HEK293 (cell line): ENCODE measurements at regions not wholly inside any gene's neighbourhood (a gene's known extent, or its start where the extent isn't known, plus 50 kb on each side); places are given as distances from the start of the nearest gene placed in this dataset.

Source experiments
- CTCF ChIA-PET: fragments of 350-600 bp; formaldehyde crosslinking; extraction: SDS; loops from one replicate; lab custom pipeline; 2021; ENCODE audit warnings: antibody characterized with exemption; lab: Yijun Ruan, JAX
- POLR2A ChIA-PET: fragments of 300-600 bp; formaldehyde crosslinking; extraction: SDS; loops from one replicate; lab custom pipeline; 2020; ENCODE audit warnings: antibody characterized with exemption, inconsistent platforms; lab: Yijun Ruan, JAX
- H3K27ac ChIP-seq: fragments of 200-500 bp; sonication (Bioruptor generic); 2 replicates; pipeline ENCODE4 v1.5.1; 2014; ENCODE audit warnings: low read depth, low read length, control low read depth, inconsistent platforms; ENCODE audit errors: extremely low read depth
- H3K36me3 ChIP-seq, 2 experiments: fragments of 200-500 bp in 1 of 2; sonication (Bioruptor generic) in 1 of 2; 1 replicate in 1 of 2; 2 replicates in 1 of 2; pipeline ENCODE4 v1.5.1; 2014 to 2017; ENCODE audit warnings: inconsistent platforms in 2 of 2, low read length in 2 of 2; ENCODE audit not compliant: control insufficient read depth in 2 of 2, insufficient read depth in 1 of 2
- H3K4me1 ChIP-seq: fragments of 200-500 bp; sonication (Bioruptor generic); 2 replicates; pipeline ENCODE4 v1.5.1; 2014; ENCODE audit warnings: mild to moderate bottlenecking, low read length, inconsistent platforms; ENCODE audit not compliant: control insufficient read depth, insufficient read depth
- H3K4me3 ChIP-seq: 2 replicates; pipeline ENCODE4 v1.5.1; 2011; ENCODE audit warnings: low read depth, mild to moderate bottlenecking, control low read depth, low read length, moderate library complexity
- H3K9me3 ChIP-seq: fragments of 200-500 bp; sonication (Bioruptor generic); 2 replicates; pipeline ENCODE4 v1.5.1; 2014; ENCODE audit warnings: low read depth, low read length, inconsistent platforms; ENCODE audit not compliant: control insufficient read depth, insufficient read depth
- EGR2 ChIP-seq: fragments of 450-650 bp; formaldehyde crosslinking; IDR thresholded peaks from 2 replicates; pipeline ENCODE4 v1.5.1; 2016; ENCODE audit warnings: low read depth, missing biosample characterization, missing genetic modification characterization
- GFI1B ChIP-seq: fragments of 450-650 bp; formaldehyde crosslinking; IDR thresholded peaks from 2 replicates; pipeline ENCODE4 v1.5.1; 2016; ENCODE audit warnings: missing biosample characterization, missing genetic modification characterization
- KLF7 ChIP-seq: fragments of 450-650 bp; formaldehyde crosslinking; IDR thresholded peaks from 2 replicates; pipeline ENCODE4 v1.5.1; 2016; ENCODE audit warnings: missing biosample characterization, missing genetic modification characterization, borderline replicate concordance
- SALL2 ChIP-seq: fragments of 450-650 bp; formaldehyde crosslinking; IDR thresholded peaks from 2 replicates; pipeline ENCODE4 v1.5.0; 2017; ENCODE audit warnings: missing biosample characterization, mild to moderate bottlenecking, missing genetic modification characterization, borderline replicate concordance
- ZNF146 ChIP-seq: fragments of 450-650 bp; formaldehyde crosslinking; IDR thresholded peaks from 2 replicates; pipeline ENCODE4 v1.5.1; 2016; ENCODE audit warnings: missing biosample characterization, missing genetic modification characterization
- ZNF292 ChIP-seq: fragments of 450-650 bp; formaldehyde crosslinking; IDR thresholded peaks from 2 replicates; pipeline ENCODE4 v1.5.1; 2016; ENCODE audit warnings: low read depth, missing biosample characterization, missing genetic modification characterization, borderline replicate concordance
- ZNF423 ChIP-seq: fragments of 450-650 bp; formaldehyde crosslinking; IDR thresholded peaks from 2 replicates; pipeline ENCODE4 v1.5.1; 2016; ENCODE audit warnings: missing biosample characterization, missing genetic modification characterization
- ZNF558 ChIP-seq: fragments of 450-650 bp; formaldehyde crosslinking; IDR thresholded peaks from 2 replicates; pipeline ENCODE4 v1.5.1; 2016; ENCODE audit warnings: missing biosample characterization, missing genetic modification characterization
- ZNF585B ChIP-seq: fragments of 450-650 bp; formaldehyde crosslinking; IDR thresholded peaks from 2 replicates; pipeline ENCODE4 v1.5.1; 2016; ENCODE audit warnings: missing biosample characterization, missing genetic modification characterization
- ZNF658 ChIP-seq: fragments of 450-650 bp; formaldehyde crosslinking; IDR thresholded peaks from 2 replicates; pipeline ENCODE4; 2016; ENCODE audit warnings: missing biosample characterization, missing genetic modification characterization
- ZNF660 ChIP-seq: fragments of 450-650 bp; IDR thresholded peaks from 2 replicates; pipeline ENCODE4 v1.5.1; 2018; ENCODE audit warnings: missing biosample characterization, mild to moderate bottlenecking, missing genetic modification characterization
- TF ChIP-seq, protein P1 (sequence below): fragments of 450-650 bp; formaldehyde crosslinking; IDR thresholded peaks from 2 replicates; pipeline ENCODE4 v1.5.1; 2016; ENCODE audit warnings: missing biosample characterization, missing genetic modification characterization
- TF ChIP-seq, protein P2 (sequence below): fragments of 450-650 bp; formaldehyde crosslinking; IDR thresholded peaks from 2 replicates; pipeline ENCODE4 v1.5.1; 2016; ENCODE audit warnings: missing biosample characterization, missing genetic modification characterization
- TF ChIP-seq, protein P3 (sequence below): IDR thresholded peaks from 2 replicates; pipeline ENCODE4 v1.6.1; 2011; ENCODE audit warnings: mild to moderate bottlenecking, low read depth, low read length, borderline replicate concordance
- TF ChIP-seq, protein P4 (sequence below): fragments of 450-650 bp; formaldehyde crosslinking; IDR thresholded peaks from 2 replicates; pipeline ENCODE4 v1.5.1; 2016; ENCODE audit warnings: missing biosample characterization, missing genetic modification characterization
- TF ChIP-seq, protein P5 (sequence below): fragments of 450-650 bp; formaldehyde crosslinking; IDR thresholded peaks from 2 replicates; pipeline ENCODE4 v1.5.1; 2016; ENCODE audit warnings: missing biosample characterization, missing genetic modification characterization, borderline replicate concordance

DNA sequence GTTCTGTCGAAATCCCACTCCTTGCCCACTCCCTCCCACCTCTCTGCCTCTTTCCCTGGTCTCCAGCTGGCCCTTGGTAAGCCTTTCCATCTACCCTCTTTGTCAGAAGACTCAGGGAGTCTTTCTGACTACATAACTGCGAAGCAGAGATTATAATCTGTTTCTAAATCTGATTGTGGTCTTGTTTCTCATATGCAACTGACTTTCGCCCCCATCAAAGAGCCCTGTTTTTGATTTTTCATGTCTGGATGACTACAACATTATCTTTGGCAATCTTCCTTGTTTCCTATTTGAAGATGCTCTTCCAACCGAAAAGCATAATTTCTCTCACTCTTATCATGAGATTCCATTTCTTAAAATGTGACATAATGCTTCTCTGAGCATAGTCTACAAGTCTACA lies 218.2 kb upstream of the ADAMTSL1 start:
- POLR2A ChIA-PET: no interaction called here
- CTCF ChIA-PET: interaction anchor here (0.6 to 6.7 kb wide), 46 partner anchors 10 to 1794 kb away, joined by 3 to 117 read pairs (median 4); no protein-coding TSS in a partner anchor
- no peaks in the 10 kb centered on the region for H3K36me3 ChIP-seq
- H3K27ac ChIP-seq: no peak overlapping the region
- H3K4me1 ChIP-seq: peaks cover 2% of the 10 kb centered on the region; the same call in 1 of the 2 replicates
- TF ChIP-seq ZNF585B (tag by site-specific recombination): no peak
- no peak for TF ChIP-seq ZNF660 (tag by site-specific recombination)
- TF ChIP-seq EGR2 (tag by site-specific recombination): no peak
- TF ChIP-seq, protein P1, sequence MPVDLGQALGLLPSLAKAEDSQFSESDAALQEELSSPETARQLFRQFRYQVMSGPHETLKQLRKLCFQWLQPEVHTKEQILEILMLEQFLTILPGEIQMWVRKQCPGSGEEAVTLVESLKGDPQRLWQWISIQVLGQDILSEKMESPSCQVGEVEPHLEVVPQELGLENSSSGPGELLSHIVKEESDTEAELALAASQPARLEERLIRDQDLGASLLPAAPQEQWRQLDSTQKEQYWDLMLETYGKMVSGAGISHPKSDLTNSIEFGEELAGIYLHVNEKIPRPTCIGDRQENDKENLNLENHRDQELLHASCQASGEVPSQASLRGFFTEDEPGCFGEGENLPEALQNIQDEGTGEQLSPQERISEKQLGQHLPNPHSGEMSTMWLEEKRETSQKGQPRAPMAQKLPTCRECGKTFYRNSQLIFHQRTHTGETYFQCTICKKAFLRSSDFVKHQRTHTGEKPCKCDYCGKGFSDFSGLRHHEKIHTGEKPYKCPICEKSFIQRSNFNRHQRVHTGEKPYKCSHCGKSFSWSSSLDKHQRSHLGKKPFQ: no peak
- TF ChIP-seq, protein P2, sequence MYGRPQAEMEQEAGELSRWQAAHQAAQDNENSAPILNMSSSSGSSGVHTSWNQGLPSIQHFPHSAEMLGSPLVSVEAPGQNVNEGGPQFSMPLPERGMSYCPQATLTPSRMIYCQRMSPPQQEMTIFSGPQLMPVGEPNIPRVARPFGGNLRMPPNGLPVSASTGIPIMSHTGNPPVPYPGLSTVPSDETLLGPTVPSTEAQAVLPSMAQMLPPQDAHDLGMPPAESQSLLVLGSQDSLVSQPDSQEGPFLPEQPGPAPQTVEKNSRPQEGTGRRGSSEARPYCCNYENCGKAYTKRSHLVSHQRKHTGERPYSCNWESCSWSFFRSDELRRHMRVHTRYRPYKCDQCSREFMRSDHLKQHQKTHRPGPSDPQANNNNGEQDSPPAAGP (tag by site-specific recombination): no peak
- TF ChIP-seq ZNF146 (tag by site-specific recombination): no peak
- TF ChIP-seq, protein P3, sequence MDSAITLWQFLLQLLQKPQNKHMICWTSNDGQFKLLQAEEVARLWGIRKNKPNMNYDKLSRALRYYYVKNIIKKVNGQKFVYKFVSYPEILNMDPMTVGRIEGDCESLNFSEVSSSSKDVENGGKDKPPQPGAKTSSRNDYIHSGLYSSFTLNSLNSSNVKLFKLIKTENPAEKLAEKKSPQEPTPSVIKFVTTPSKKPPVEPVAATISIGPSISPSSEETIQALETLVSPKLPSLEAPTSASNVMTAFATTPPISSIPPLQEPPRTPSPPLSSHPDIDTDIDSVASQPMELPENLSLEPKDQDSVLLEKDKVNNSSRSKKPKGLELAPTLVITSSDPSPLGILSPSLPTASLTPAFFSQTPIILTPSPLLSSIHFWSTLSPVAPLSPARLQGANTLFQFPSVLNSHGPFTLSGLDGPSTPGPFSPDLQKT: no peak
- TF ChIP-seq ZNF423: no peak
- no peak for TF ChIP-seq GFI1B
- TF ChIP-seq, all 188 proteins: peak for 0
- H3K9me3 ChIP-seq: no peaks in the 10 kb centered on the region
- no peak overlapping the region for H3K4me3 ChIP-seq

DNA sequence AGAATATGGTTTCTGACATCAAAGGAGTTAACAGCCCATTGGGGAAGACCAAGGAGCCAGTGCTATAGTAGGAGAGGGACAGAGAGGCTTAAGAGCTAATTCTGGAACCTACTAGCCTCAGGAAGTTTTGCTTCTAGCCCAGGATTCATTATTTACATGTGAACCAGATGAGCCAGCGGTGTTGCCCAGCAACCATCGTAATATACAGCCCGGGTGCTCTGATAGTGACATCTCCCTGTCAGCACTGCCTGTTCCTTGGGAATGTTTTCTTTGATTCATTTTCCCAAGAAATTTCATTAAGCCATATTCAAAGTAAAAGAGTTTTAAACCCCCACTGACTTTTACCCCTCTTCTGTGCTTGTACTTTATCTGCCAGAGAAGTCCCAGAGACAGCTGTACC lies 217.4 kb upstream of the ADAMTSL1 start:
- Histone ChIP-seq H3K27ac (no peak overlapping the region), H3K4me3 (no peak overlapping the region), H3K36me3 (no peaks in the 10 kb centered on the region), H3K4me1 (peaks cover 2% of the 10 kb centered on the region; the same call in 1 of the 2 replicates), H3K9me3 (no peaks in the 10 kb centered on the region)
- CTCF ChIA-PET: interaction anchor here (0.6 to 6.7 kb wide), 15 partner anchors 9 to 772 kb away, joined by 3 to 117 read pairs (median 4); no protein-coding TSS in a partner anchor
- POLR2A ChIA-PET: interaction anchor here (0.9 kb wide), 1 partner anchor 186 kb away, joined by 3 read pairs; no protein-coding TSS in a partner anchor
- no peak for TF ChIP-seq SALL2 (tag by site-specific recombination)
- no peak for TF ChIP-seq KLF7 (tag by site-specific recombination)
- TF ChIP-seq ZNF558 (tag by site-specific recombination): no peak
- no peak for TF ChIP-seq ZNF292 (tag by site-specific recombination)
- no peak for TF ChIP-seq ZNF658 (tag by site-specific recombination)
- TF ChIP-seq, protein P4, sequence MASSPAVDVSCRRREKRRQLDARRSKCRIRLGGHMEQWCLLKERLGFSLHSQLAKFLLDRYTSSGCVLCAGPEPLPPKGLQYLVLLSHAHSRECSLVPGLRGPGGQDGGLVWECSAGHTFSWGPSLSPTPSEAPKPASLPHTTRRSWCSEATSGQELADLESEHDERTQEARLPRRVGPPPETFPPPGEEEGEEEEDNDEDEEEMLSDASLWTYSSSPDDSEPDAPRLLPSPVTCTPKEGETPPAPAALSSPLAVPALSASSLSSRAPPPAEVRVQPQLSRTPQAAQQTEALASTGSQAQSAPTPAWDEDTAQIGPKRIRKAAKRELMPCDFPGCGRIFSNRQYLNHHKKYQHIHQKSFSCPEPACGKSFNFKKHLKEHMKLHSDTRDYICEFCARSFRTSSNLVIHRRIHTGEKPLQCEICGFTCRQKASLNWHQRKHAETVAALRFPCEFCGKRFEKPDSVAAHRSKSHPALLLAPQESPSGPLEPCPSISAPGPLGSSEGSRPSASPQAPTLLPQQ (tag by site-specific recombination): no peak
- TF ChIP-seq, protein P5, sequence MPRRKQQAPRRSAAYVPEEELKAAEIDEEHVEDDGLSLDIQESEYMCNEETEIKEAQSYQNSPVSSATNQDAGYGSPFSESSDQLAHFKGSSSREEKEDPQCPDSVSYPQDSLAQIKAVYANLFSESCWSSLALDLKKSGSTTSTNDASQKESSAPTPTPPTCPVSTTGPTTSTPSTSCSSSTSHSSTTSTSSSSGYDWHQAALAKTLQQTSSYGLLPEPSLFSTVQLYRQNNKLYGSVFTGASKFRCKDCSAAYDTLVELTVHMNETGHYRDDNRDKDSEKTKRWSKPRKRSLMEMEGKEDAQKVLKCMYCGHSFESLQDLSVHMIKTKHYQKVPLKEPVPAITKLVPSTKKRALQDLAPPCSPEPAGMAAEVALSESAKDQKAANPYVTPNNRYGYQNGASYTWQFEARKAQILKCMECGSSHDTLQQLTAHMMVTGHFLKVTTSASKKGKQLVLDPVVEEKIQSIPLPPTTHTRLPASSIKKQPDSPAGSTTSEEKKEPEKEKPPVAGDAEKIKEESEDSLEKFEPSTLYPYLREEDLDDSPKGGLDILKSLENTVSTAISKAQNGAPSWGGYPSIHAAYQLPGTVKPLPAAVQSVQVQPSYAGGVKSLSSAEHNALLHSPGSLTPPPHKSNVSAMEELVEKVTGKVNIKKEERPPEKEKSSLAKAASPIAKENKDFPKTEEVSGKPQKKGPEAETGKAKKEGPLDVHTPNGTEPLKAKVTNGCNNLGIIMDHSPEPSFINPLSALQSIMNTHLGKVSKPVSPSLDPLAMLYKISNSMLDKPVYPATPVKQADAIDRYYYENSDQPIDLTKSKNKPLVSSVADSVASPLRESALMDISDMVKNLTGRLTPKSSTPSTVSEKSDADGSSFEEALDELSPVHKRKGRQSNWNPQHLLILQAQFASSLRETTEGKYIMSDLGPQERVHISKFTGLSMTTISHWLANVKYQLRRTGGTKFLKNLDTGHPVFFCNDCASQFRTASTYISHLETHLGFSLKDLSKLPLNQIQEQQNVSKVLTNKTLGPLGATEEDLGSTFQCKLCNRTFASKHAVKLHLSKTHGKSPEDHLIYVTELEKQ (tag by site-specific recombination): no peak
